Karpas-422 (cell line): ENCODE measurements at regions not wholly inside any gene's neighbourhood (a gene's known extent, or its start where the extent isn't known, plus 50 kb on each side); places are given as distances from the start of the nearest gene placed in this dataset.

ENCODE experiments used
- DNase-seq: peaks from one replicate; pipeline ENCODE4 v3.0.0-alpha.2; 2015
- H2AFZ ChIP-seq: fragments of 200-600 bp; sonication (generic); 2 replicates; pipeline ENCODE4 v1.6.1; 2014; ENCODE audit warnings: antibody characterized with exemption, low read length, mixed read lengths
- H3K27ac ChIP-seq: fragments of 200-600 bp; sonication (generic); 2 replicates; pipeline ENCODE4 v1.5.1; 2014; ENCODE audit warnings: mild to moderate bottlenecking, low read length, moderate library complexity
- H3K27me3 ChIP-seq: fragments of 200-600 bp; sonication (generic); 2 replicates; pipeline ENCODE4 v1.6.1; 2014; ENCODE audit warnings: low read length, mixed read lengths
- H3K36me3 ChIP-seq: fragments of 200-600 bp; sonication (generic); 2 replicates; pipeline ENCODE4 v1.6.1; 2014; ENCODE audit warnings: low read length, mixed read lengths; ENCODE audit not compliant: insufficient read depth
- H3K4me1 ChIP-seq: fragments of 200-600 bp; sonication (generic); 2 replicates; pipeline ENCODE4 v1.6.1; 2014; ENCODE audit warnings: mild to moderate bottlenecking, low read length, mixed read lengths
- H3K4me2 ChIP-seq: fragments of 200-600 bp; sonication (generic); 2 replicates; pipeline ENCODE4 v1.6.1; 2014; ENCODE audit warnings: low read length, low read depth, mild to moderate bottlenecking; ENCODE audit not compliant: poor library complexity, severe bottlenecking
- H3K4me3 ChIP-seq: fragments of 200-600 bp; sonication (generic); 2 replicates; pipeline ENCODE4 v1.5.1; 2014; ENCODE audit warnings: mild to moderate bottlenecking, antibody characterized with exemption, low read length, mixed read lengths
- H3K79me2 ChIP-seq: fragments of 200-600 bp; sonication (generic); 2 replicates; pipeline ENCODE4 v1.6.1; 2014; ENCODE audit warnings: mild to moderate bottlenecking, low read length, mixed read lengths
- H3K9ac ChIP-seq: fragments of 200-600 bp; sonication (generic); 2 replicates; pipeline ENCODE4 v1.6.0; 2014; ENCODE audit warnings: low read length
- H3K9me2 ChIP-seq: fragments of 200-600 bp; sonication (generic), shearing (Covaris generic); replicated peaks from 2 replicates; pipeline ENCODE4 v1.6.0; 2014; ENCODE audit warnings: mild to moderate bottlenecking, low read length, moderate library complexity; ENCODE audit not compliant: insufficient read depth
- H3K9me3 ChIP-seq: fragments of 300-700, 200-600 bp; sonication (generic); 2 replicates; pipeline ENCODE4 v1.6.1; 2014; ENCODE audit warnings: low read length, mixed read lengths
- H4K20me1 ChIP-seq: fragments of 200-600 bp; sonication (generic); 2 replicates; pipeline ENCODE4 v1.6.1; 2014; ENCODE audit warnings: mild to moderate bottlenecking, antibody characterized with exemption, low read length, low read depth; ENCODE audit not compliant: insufficient read depth

DNA sequence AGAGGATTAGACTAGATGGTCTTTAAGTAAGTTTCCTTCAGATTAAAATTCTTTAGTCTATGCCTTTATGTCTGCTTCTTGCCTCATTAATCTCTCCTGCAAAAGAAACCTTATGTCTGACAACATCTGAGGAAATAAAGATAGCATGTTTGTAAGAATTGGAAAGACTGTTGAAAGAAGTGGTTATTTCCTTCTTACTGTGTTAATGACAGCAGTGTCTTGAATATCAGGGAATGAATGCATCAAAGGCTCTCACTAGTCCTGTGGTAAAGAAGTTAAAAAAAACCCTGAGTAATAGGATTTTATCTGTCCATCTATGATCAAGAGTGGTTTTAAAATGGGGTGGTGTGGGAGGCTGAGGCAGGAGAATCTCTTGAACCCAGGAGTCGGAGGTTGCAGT is 302.0 kb downstream of the PRL start:
- DNase-seq, result no peak
- no peaks in the 10 kb centered on the region for H3K4me1 ChIP-seq

DNA sequence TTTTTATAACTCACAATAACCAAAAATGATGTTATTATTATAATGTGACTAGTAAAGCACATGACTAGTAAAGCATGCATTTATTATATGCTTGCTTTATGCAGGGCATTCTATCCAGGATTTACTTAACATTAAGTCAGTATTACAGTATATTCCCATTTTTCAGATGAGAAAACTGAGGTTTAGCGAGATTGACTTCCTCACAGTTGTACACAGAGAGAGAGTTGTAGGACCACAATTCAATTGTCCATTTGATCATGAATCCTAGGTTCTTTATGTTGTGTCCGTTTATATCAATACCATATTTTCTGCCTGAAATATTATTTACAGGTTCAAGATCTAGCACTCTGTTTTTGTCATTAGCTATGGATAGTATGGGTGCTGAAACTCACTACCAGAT is 301.5 kb downstream of the PRL start:
- H3K36me3 ChIP-seq, result no peaks in the 10 kb centered on the region
- no peak overlapping the region for H3K9ac ChIP-seq
- no peak overlapping the region for H2AFZ ChIP-seq
- H3K4me3 ChIP-seq, result no peak overlapping the region
- H3K4me1 ChIP-seq, result no peaks in the 10 kb centered on the region
- no peaks in the 10 kb centered on the region for H3K9me2 ChIP-seq
- H3K79me2 ChIP-seq, result no peaks in the 10 kb centered on the region
- H3K9me3 ChIP-seq, result no peaks in the 10 kb centered on the region
- no peak overlapping the region for H3K27ac ChIP-seq
- no peaks in the 10 kb centered on the region for H3K27me3 ChIP-seq
- no peaks in the 10 kb centered on the region for H4K20me1 ChIP-seq
- DNase-seq, result no peak
- no peak overlapping the region for H3K4me2 ChIP-seq

More for the DNA sequence above, 302.0 kb downstream of the PRL start:
- Histone ChIP-seq H3K27me3 (no peaks in the 10 kb centered on the region), H3K4me2 (no peak overlapping the region), H3K79me2 (no peaks in the 10 kb centered on the region), H3K9me2 (no peaks in the 10 kb centered on the region), H2AFZ (no peak overlapping the region), H3K4me3 (no peak overlapping the region), H4K20me1 (no peaks in the 10 kb centered on the region), H3K36me3 (no peaks in the 10 kb centered on the region), H3K27ac (no peak overlapping the region), H3K9me3 (no peaks in the 10 kb centered on the region), H3K9ac (no peak overlapping the region)

DNA sequence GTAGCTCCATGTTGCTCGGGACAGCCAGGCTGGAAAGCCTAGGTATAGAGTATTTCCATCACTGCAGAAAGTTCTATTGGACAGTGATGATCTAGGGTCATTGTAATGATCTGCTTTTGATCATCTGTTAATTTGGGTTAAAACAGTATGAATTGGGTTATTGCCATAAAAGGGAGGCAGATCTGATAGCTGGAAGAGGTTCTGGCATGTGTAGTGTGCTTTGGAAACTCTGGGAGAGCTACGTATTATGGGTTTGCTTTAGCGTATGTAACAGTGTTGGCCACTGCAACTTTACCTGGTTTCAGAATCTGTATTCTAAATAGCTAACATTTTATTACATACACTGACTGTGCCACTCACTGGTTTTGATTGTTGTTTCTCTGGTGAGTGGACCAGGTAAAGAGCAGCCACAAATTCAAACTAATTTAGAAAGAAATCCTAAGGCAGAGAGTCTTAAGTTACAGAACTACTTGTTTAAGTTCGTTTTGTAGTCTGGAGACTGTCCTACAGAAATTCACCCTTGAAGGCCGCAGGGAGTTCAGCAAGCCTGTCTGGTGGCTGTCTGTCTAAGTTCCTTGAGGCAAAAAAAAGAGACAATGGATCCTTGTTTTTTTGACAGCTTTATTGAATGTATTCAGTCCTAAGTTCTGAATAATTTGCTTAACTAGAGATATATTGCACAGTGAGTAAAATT is 300.3 kb downstream of the PRL start:
- H3K4me2 ChIP-seq, result no peak overlapping the region
- no peaks in the 10 kb centered on the region for H3K4me1 ChIP-seq
- no peaks in the 10 kb centered on the region for H3K36me3 ChIP-seq
- H2AFZ ChIP-seq, result no peak overlapping the region
- H3K9me3 ChIP-seq, result no peaks in the 10 kb centered on the region
- H3K9me2 ChIP-seq, result no peaks in the 10 kb centered on the region
- H3K9ac ChIP-seq, result no peak overlapping the region
- no peaks in the 10 kb centered on the region for H3K27me3 ChIP-seq
- H3K27ac ChIP-seq, result no peak overlapping the region
- H4K20me1 ChIP-seq, result no peaks in the 10 kb centered on the region
- H3K79me2 ChIP-seq, result no peaks in the 10 kb centered on the region
- no peak for DNase-seq
- no peak overlapping the region for H3K4me3 ChIP-seq

DNA sequence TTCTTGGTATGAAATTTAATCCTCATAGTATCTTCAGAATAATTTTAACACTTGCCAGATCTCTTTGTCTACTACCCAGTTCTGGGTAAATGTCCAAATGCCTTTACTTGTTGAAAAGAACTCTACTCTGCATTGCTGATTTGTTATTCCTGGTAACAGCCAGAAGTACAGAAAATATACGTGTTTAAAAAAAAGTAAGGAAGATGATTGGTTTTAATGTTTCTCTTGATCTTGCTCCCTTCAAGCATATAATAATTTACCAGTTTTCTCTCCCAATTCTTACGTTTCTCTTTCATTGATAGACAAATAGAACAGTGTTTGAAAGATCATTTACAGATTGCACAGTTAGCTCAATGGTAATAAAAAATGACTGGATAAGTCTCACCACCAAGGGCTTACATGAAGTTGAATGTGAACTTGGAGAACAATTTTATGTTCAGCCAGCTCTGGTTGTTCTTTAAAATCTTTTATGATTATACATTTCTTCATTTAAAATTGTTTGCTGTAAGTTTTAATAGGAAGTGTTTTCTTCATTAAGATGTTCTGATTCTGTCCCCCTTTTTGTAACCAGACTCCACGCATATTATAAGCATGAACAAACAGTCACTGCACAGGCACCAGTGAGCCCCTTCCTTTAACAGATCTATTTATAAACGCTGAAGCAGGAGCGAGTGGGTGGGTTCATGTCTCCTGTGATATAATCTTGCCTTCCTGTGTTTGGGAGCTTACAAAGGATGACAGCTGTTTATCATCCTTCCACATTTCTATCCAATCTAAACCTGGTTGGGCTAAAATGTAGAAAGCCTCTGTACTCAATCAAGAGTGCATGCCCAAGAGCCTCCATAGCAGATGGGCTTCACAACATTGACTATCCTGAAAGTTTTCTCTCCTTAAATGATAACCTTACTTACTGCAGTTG is 299.5 kb downstream of the PRL start:
- no peaks in the 10 kb centered on the region for H4K20me1 ChIP-seq
- no peak overlapping the region for H3K27ac ChIP-seq
- no peaks in the 10 kb centered on the region for H3K79me2 ChIP-seq
- no peak for DNase-seq
- no peak overlapping the region for H3K4me2 ChIP-seq
- H3K4me1 ChIP-seq, result no peaks in the 10 kb centered on the region
- H3K9me2 ChIP-seq, result no peaks in the 10 kb centered on the region
- no peak overlapping the region for H3K4me3 ChIP-seq
- no peaks in the 10 kb centered on the region for H3K27me3 ChIP-seq
- no peaks in the 10 kb centered on the region for H3K9me3 ChIP-seq
- H3K36me3 ChIP-seq, result no peaks in the 10 kb centered on the region
- no peak overlapping the region for H2AFZ ChIP-seq
- H3K9ac ChIP-seq, result no peak overlapping the region

DNA sequence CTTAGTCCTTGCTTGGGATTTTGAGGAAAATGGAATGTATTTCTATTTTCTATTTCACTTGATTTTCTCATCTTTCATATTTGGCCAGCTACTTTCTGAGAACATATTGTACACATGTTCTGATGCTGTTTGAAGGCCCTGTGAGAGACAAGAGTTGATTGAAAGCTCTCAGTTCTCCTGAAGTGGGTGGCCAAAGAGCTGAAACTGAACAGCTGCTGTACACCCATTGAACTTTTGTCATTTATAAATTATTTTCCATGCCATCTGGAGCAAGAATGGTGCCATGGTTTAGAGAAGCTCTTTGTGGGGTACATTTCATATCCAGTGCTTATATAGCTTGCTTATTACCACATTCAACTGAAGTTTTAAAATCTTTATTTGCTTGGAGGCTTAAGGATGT is 298.3 kb downstream of the PRL start:
- Histone ChIP-seq H3K27ac (no peak overlapping the region), H3K36me3 (no peaks in the 10 kb centered on the region), H3K9me2 (no peaks in the 10 kb centered on the region), H3K79me2 (no peaks in the 10 kb centered on the region), H3K27me3 (no peaks in the 10 kb centered on the region), H4K20me1 (no peaks in the 10 kb centered on the region), H3K9me3 (no peaks in the 10 kb centered on the region), H3K4me3 (no peak overlapping the region), H3K4me2 (no peak overlapping the region), H2AFZ (no peak overlapping the region), H3K9ac (no peak overlapping the region), H3K4me1 (no peaks in the 10 kb centered on the region)
- no peak for DNase-seq

DNA sequence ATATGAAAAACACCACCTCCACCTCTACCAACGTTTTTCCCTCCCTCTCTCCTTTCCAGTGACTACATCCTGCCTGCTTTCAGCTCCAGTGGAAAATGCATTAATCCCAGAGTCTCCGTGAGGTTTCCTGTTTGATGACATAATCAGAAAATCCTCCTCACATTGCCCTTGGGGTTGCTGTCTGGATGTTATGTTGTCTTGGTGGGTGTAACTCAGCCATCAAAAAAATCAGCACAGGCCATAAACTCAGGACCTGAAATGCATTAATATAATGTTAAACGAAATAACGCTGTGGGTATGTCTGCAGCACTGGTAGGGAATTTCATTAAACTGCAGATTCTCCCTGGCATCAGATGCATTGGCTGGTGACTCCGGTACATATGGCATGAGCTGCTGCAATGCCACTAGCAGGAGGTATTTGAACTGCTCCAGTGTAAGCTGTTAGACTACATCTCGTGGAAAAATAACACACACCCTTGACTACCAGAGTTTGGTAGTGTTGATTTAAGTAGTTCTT is 297.8 kb downstream of the PRL start:
- Histone ChIP-seq H3K36me3 (no peaks in the 10 kb centered on the region), H3K4me1 (no peaks in the 10 kb centered on the region), H3K9ac (no peak overlapping the region), H4K20me1 (no peaks in the 10 kb centered on the region), H3K4me3 (no peak overlapping the region), H3K9me3 (no peaks in the 10 kb centered on the region), H2AFZ (no peak overlapping the region), H3K27ac (no peak overlapping the region), H3K4me2 (no peak overlapping the region), H3K9me2 (no peaks in the 10 kb centered on the region), H3K27me3 (no peaks in the 10 kb centered on the region), H3K79me2 (no peaks in the 10 kb centered on the region)
- DNase-seq, result no peak

DNA sequence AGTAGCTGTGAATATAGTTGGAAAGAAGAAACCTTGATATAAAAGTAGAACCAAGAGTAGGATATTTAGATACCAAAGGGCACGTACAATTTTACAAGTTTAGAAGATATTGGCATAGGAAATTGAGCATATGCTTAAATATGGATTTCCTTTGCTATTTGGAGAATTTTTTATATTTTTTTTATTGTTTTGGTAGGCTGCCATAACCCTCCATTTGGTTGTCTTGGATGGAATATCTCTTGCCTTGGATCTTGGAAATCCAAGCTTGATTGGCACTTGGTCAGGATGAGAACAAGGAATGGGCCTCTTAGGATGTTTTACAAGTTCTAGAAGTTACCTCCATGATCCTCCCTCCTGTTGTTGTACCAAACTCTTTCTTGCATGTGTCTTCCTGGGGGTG is 297.1 kb downstream of the PRL start:
- no peak overlapping the region for H3K9ac ChIP-seq
- no peaks in the 10 kb centered on the region for H3K79me2 ChIP-seq
- no peaks in the 10 kb centered on the region for H3K27me3 ChIP-seq
- H4K20me1 ChIP-seq, result no peaks in the 10 kb centered on the region
- H3K4me2 ChIP-seq, result no peak overlapping the region
- H3K27ac ChIP-seq, result no peak overlapping the region
- H2AFZ ChIP-seq, result no peak overlapping the region
- H3K9me3 ChIP-seq, result no peaks in the 10 kb centered on the region
- H3K9me2 ChIP-seq, result no peaks in the 10 kb centered on the region
- no peak overlapping the region for H3K4me3 ChIP-seq
- H3K36me3 ChIP-seq, result no peaks in the 10 kb centered on the region
- no peaks in the 10 kb centered on the region for H3K4me1 ChIP-seq
- DNase-seq, result no peak

DNA sequence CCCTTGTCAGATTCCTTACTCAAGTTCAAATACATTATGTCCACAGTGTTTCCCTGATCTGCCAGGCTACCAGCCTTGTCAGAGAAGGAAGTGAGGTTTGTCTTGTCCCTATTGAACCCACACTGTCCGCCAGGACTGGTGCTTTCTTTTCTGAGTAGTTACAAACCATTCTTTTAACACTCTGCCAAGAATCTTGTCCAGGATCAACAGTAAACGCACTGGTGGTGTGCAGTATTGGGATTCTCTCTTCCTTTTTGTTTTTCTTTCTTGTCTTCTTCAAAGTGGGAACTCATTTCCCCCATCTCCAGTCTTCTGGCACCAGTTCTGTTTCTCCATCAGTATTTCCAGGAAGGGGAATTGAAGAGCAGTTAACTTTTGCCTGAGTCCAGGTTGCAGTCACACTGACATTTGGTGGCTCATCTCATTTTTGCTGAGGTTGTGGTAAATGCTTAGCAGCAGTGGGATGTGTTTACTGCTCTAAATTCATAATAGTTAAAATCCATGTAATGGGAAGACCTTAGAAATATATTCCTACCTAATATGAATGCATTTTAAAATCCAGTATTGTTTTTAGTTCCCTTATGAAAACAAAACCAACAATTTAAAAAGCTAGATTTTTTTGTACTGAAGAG is 295.3 kb downstream of the PRL start:
- no peak overlapping the region for H3K4me3 ChIP-seq
- H3K4me2 ChIP-seq, result no peak overlapping the region
- H3K9me3 ChIP-seq, result no peaks in the 10 kb centered on the region
- H3K27ac ChIP-seq, result no peak overlapping the region
- no peaks in the 10 kb centered on the region for H3K27me3 ChIP-seq
- H3K36me3 ChIP-seq, result no peaks in the 10 kb centered on the region
- no peaks in the 10 kb centered on the region for H4K20me1 ChIP-seq
- no peaks in the 10 kb centered on the region for H3K79me2 ChIP-seq
- no peaks in the 10 kb centered on the region for H3K4me1 ChIP-seq
- H2AFZ ChIP-seq, result no peak overlapping the region
- no peak overlapping the region for H3K9ac ChIP-seq
- H3K9me2 ChIP-seq, result no peaks in the 10 kb centered on the region
- no peak for DNase-seq
